Cardiac fibroblast (primary cell): ENCODE measurements at regions not wholly inside any gene's neighbourhood (a gene's known extent, or its start where the extent isn't known, plus 50 kb on each side); places are given as distances from the start of the nearest gene placed in this dataset.

Experiments used
- DNase-seq, 2 donors: peaks; one replicate each; pipeline versions ENCODE4 v3.0.0 to v3.0.0-alpha.2; 2010; ENCODE audit warnings: low read depth in 2 of 2
- H3K4me3 ChIP-seq, 2 donors: replicated peaks in 1 of 2; 1 replicate in 1 of 2; 2 replicates in 1 of 2; pipeline ENCODE4 v1.5.1; 2011; ENCODE audit warnings: low read depth in 2 of 2, low read length in 2 of 2, mild to moderate bottlenecking in 2 of 2, moderate library complexity in 1 of 2
- TF ChIP-seq, protein P1 (sequence below): IDR thresholded peaks from one replicate; pipeline ENCODE4 v1.5.1; 2011; ENCODE audit warnings: low read depth, mild to moderate bottlenecking, low read length, inconsistent platforms

GRCh38 chr10:133035952-133036351 lies 51.8 kb upstream of the ADGRA1 start:
- H3K4me3 ChIP-seq: no peak overlapping the region
- no peak for DNase-seq
- TF ChIP-seq, protein P1, sequence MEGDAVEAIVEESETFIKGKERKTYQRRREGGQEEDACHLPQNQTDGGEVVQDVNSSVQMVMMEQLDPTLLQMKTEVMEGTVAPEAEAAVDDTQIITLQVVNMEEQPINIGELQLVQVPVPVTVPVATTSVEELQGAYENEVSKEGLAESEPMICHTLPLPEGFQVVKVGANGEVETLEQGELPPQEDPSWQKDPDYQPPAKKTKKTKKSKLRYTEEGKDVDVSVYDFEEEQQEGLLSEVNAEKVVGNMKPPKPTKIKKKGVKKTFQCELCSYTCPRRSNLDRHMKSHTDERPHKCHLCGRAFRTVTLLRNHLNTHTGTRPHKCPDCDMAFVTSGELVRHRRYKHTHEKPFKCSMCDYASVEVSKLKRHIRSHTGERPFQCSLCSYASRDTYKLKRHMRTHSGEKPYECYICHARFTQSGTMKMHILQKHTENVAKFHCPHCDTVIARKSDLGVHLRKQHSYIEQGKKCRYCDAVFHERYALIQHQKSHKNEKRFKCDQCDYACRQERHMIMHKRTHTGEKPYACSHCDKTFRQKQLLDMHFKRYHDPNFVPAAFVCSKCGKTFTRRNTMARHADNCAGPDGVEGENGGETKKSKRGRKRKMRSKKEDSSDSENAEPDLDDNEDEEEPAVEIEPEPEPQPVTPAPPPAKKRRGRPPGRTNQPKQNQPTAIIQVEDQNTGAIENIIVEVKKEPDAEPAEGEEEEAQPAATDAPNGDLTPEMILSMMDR: no peak

- DNase-seq: no peak
- TF ChIP-seq, protein P1: no peak
Observed at GRCh38 chr10:133034762-133035161, 53.0 kb upstream of the ADGRA1 start.

DNA sequence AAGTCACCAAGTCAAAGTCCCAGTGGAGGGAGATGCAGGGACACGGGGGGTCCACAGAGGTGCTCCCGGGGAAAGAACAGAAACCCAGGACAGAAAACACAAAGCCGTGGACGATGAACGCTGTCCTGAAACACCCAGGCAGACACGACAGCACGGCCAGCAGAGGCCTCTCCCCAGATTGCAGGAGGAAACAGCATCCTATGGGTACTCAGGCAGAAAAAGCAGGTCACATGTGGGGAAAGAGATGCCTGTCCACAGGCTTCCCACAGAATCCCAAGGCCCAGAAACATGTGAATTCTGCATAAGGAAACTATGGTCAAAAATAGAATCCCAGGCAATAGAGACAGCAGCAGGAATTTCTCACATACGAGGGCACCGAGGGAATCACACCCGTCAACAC lies 53.6 kb upstream of the ADGRA1 start:
- H3K4me3 ChIP-seq: no peak overlapping the region
- TF ChIP-seq, protein P1: no peak
- no peak for DNase-seq

More at GRCh38 chr10:133034762-133035161, 53.0 kb upstream of the ADGRA1 start:
- H3K4me3 ChIP-seq: no peak overlapping the region

GRCh38 chr10:133033742-133034048 lies 54.0 kb upstream of the ADGRA1 start:
- TF ChIP-seq, protein P1: no peak
- no peak for DNase-seq
- no peak overlapping the region for H3K4me3 ChIP-seq

DNA sequence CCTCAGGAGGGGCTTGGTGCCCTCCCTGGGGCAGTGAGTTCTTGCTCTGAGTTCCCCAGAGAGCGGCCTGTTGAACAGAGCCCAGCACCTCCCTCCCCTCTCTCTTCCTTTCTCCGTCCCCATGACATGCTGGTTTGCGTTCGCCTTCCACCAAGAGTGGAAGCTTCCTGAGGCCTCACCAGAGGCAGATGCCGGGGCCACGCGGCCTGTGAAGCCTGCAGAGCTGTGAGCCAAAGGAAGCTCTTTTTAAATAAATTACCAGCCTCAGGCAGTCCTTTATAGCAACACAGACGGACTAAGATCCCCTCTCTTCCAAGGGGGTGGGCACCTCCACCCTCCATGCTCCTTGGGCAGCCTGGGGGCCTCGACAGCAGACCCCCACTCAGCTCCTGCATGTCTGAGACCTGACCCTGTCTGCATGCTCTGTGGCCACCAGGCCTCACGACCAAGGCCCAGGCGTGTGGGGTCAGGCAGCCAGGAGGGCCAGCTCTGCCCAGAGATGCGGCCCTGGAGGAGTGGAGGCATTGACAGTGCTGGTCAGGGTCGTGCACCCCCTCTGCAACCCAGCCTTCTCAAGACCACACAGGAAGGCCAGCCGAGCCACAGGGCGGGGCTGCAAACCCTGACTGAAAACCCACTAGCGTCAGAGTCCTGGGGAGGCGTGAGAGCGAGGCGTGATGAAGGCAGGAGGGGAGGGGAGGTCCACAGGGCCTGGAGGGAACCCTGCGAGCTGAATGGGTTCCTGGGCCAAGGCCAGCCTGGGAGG lies 54.6 kb upstream of the ADGRA1 start:
- no peak for DNase-seq
- H3K4me3 ChIP-seq: no peak overlapping the region
- TF ChIP-seq, protein P1: no peak

- H3K4me3 ChIP-seq: no peak overlapping the region
- DNase-seq: no peak
- TF ChIP-seq, protein P1: no peak
Observed at GRCh38 chr10:133032231-133032630, 55.5 kb upstream of the ADGRA1 start.

GRCh38 chr10:133031541-133032125 lies 56.1 kb upstream of the ADGRA1 start:
- no peak overlapping the region for H3K4me3 ChIP-seq
- no peak for DNase-seq
- TF ChIP-seq, protein P1: no peak
